ENCODE measurements at regions not wholly inside any gene's neighbourhood (a gene's known extent, or its start where the extent isn't known, plus 50 kb on each side); places are given as distances from the start of the nearest gene placed in this dataset.

GRCh38 chr13:33927315-33927714, 109.4 kb downstream of the RFC3 start:
- Mint-ChIP-seq H3K27me3 (ENCODE audit: low read depth) (no peaks in the 10 kb centered on the region), H3K36me3 (ENCODE audit: insufficient read depth in 1 of 3, low read depth in 3 of 3) (no peaks in the 10 kb centered on the region), H3K4me1 (peaks cover 12 to 16% of the 10 kb centered on the region in 2 experiments; a peak in 3 of 4 replicates), H3K27ac (peak overlapping the region in 2 of 3 experiments; percentile 44 to 64; a peak in 4 of 7 replicates), H3K9me3 (no peaks in the 10 kb centered on the region), H3K4me3 (no peak overlapping the region)
- no peak overlapping the region for H3K56ac ChIP-seq (ENCODE audit: insufficient read length, low read depth, low read length)
- H3K79me2 ChIP-seq (ENCODE audit: insufficient read depth, low read length): no peaks in the 10 kb centered on the region
- no peak overlapping the region for H4K8ac ChIP-seq (replicated peaks; ENCODE audit: insufficient read length, low read depth, low read length)
- H2BK20ac ChIP-seq (ENCODE audit: low read depth, low read length, poor library complexity, severe bottlenecking): no peak overlapping the region
- no peak overlapping the region for H2BK5ac ChIP-seq (ENCODE audit: insufficient read length, low read length)
- H2AFZ ChIP-seq (ENCODE audit: low read length): no peak overlapping the region
- no peak overlapping the region for H3K9ac ChIP-seq (ENCODE audit: extremely low read depth, insufficient read length, low read length)
- WGBS (ENCODE audit: extremely low coverage, insufficient read length, low lambda C conversion rate): no CpG with 5 or more reads among the region's 1 CpG
- H2AK5ac ChIP-seq (ENCODE audit: insufficient read length, low read length): no peak overlapping the region
- H4K5ac ChIP-seq (ENCODE audit: insufficient read length, low read depth, low read length): no peak overlapping the region
- DNase-seq: no peak
- H2BK12ac ChIP-seq (ENCODE audit: insufficient read length, low read depth, low read length): no peak overlapping the region
- H3K9me3 ChIP-seq (ENCODE audit: control insufficient read depth, low read depth, low read length): no peaks in the 10 kb centered on the region
- H4K20me1 ChIP-seq (ENCODE audit: control insufficient read depth, insufficient read depth, insufficient read length): no peaks in the 10 kb centered on the region
- no peak for TF ChIP-seq CTCF (conservative IDR thresholded peaks at IDR 0.05)
- H2BK120ac ChIP-seq (ENCODE audit: low read depth, low read length, poor library complexity, severe bottlenecking): no peak overlapping the region
- H3T11ph ChIP-seq (ENCODE audit: low read length): no peak overlapping the region
- H3K79me1 ChIP-seq (ENCODE audit: insufficient read depth, low read depth, low read length, poor library complexity, severe bottlenecking): no peaks in the 10 kb centered on the region
- no peak overlapping the region for H3K23ac ChIP-seq (ENCODE audit: insufficient read length, low read depth, low read length)
- no peak overlapping the region for H3K4me2 ChIP-seq (ENCODE audit: insufficient read depth, insufficient read length, low read length)
- H3K23me2 ChIP-seq (ENCODE audit: insufficient read length, low read depth, low read length, poor library complexity, severe bottlenecking): no peaks in the 10 kb centered on the region
- H2BK15ac ChIP-seq (ENCODE audit: low read depth, low read length): no peak overlapping the region
- H3K4me1 ChIP-seq (ENCODE audit: insufficient read depth, low read length): peaks cover 2% of the 10 kb centered on the region; the same call in 1 of the 2 replicates
- no peak overlapping the region for H3K18ac ChIP-seq (ENCODE audit: insufficient read length, low read depth, low read length)
- no peak overlapping the region for H3K14ac ChIP-seq (ENCODE audit: insufficient read depth, low read length)
- no peak overlapping the region for H3K27ac ChIP-seq (ENCODE audit: insufficient read length, low read depth, low read length)
- H4K91ac ChIP-seq (ENCODE audit: insufficient read length, low read depth, low read length): no peak overlapping the region
- H3K27me3 ChIP-seq (ENCODE audit: insufficient read depth, low read length): no peaks in the 10 kb centered on the region
- H3K4ac ChIP-seq (ENCODE audit: low read depth, low read length): no peak overlapping the region

All from H9 (cell line).